Adipocyte (in vitro differentiated cells): ENCODE measurements at regions not wholly inside any gene's neighbourhood (a gene's known extent, or its start where the extent isn't known, plus 50 kb on each side); places are given as distances from the start of the nearest gene placed in this dataset.
"Not testable (repeated sequence)": the region's sequence is repeated elsewhere in the genome, so short reads cannot be mapped to it uniquely, and the experiment has no call there.

ENCODE experiments used
- DNase-seq: peaks from one replicate; pipeline ENCODE4 v3.0.0-alpha.2; 2015; ENCODE audit warnings: low read depth
- H3K27me3 ChIP-seq: replicated peaks from 2 replicates; pipeline ENCODE4 v1.7.0; 2013; ENCODE audit warnings: mild to moderate bottlenecking, low read length, moderate library complexity; ENCODE audit not compliant: control insufficient read depth, insufficient read depth
- H3K36me3 ChIP-seq: 2 replicates; pipeline ENCODE4 v1.7.0; 2013; ENCODE audit warnings: low read length, mild to moderate bottlenecking, moderate library complexity; ENCODE audit not compliant: control insufficient read depth, insufficient read depth, severe bottlenecking
- H3K4me1 ChIP-seq: 2 replicates; pipeline ENCODE4 v1.7.0; 2013; ENCODE audit warnings: mild to moderate bottlenecking, low read length, moderate library complexity; ENCODE audit not compliant: control insufficient read depth, insufficient read depth
- H3K4me3 ChIP-seq: 2 replicates; pipeline ENCODE4 v1.7.0; 2013; ENCODE audit warnings: mild to moderate bottlenecking, low read length, moderate library complexity
- H3K9ac ChIP-seq: 2 replicates; pipeline ENCODE4 v1.7.0; 2013; ENCODE audit warnings: mild to moderate bottlenecking, low read length, moderate library complexity
- H3K9me3 ChIP-seq: 2 replicates; pipeline ENCODE4 v1.7.0; 2013; ENCODE audit warnings: mild to moderate bottlenecking, low read length, moderate library complexity; ENCODE audit not compliant: control insufficient read depth

GRCh38 chr22:22125028-22125578 lies 119.5 kb upstream of the VPREB1 start:
- H3K9me3 ChIP-seq = no peaks in the 10 kb centered on the region
- no peak overlapping the region for H3K4me3 ChIP-seq
- no peak overlapping the region for H3K9ac ChIP-seq
- H3K27me3 ChIP-seq = peaks cover 20% of the 10 kb centered on the region
- H3K36me3 ChIP-seq = no peaks in the 10 kb centered on the region
- H3K4me1 ChIP-seq = no peaks in the 10 kb centered on the region
- no peak for DNase-seq

GRCh38 chr22:22124374-22124773 lies 120.2 kb upstream of the VPREB1 start:
- H3K9me3 ChIP-seq = no peaks in the 10 kb centered on the region
- no peaks in the 10 kb centered on the region for H3K4me1 ChIP-seq
- H3K27me3 ChIP-seq = peaks cover 20% of the 10 kb centered on the region
- DNase-seq = no peak
- no peak overlapping the region for H3K9ac ChIP-seq
- no peaks in the 10 kb centered on the region for H3K36me3 ChIP-seq
- no peak overlapping the region for H3K4me3 ChIP-seq

GRCh38 chr22:22123960-22124278 lies 120.7 kb upstream of the VPREB1 start:
- H3K4me3 ChIP-seq = no peak overlapping the region
- no peak for DNase-seq
- peaks cover 20% of the 10 kb centered on the region for H3K27me3 ChIP-seq
- no peaks in the 10 kb centered on the region for H3K36me3 ChIP-seq
- H3K9me3 ChIP-seq = no peaks in the 10 kb centered on the region
- no peak overlapping the region for H3K9ac ChIP-seq
- no peaks in the 10 kb centered on the region for H3K4me1 ChIP-seq

- Histone ChIP-seq H3K4me3 (no peak overlapping the region), H3K4me1 (no peaks in the 10 kb centered on the region), H3K9ac (no peak overlapping the region), H3K36me3 (no peaks in the 10 kb centered on the region), H3K27me3 (peaks cover 20% of the 10 kb centered on the region), H3K9me3 (no peaks in the 10 kb centered on the region)
- DNase-seq = no peak
These were observed 121.2 kb upstream of the VPREB1 start for GRCh38 chr22:22123118-22123959.

DNA sequence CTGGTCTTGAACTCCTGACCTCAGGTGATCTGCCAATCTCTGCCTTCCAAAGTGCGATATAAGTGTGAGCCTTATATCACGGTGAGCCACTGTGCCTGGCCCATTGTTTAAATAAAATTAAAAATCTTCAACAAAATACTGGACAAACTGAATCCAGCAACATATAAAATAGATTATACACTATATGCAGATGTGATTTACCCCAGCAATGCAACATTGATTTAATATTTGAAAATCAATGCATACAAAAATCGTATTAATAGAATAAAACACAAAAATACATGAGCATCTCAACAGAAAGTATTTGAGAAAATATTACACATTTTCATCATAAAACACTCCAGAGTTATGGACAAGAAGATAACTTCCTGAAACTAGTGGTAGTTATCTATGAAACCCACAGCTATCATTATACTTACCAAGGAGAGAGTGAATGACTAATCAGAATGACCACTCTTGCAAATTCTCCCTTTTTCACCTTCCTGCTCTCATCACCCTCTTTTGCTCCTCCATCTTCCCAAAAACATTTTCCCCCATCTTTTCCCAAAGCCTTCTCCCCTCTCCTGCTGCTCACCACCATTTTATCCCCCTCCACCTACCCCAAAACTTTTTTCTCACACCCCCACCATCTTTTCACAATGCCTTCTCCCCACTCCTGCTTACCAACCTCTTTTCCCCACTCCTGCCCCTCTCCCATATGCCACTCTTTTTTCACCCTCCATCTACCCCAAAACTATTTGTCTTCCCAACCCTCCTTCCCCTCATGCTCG lies 122.1 kb upstream of the VPREB1 start:
- peaks cover 20% of the 10 kb centered on the region for H3K27me3 ChIP-seq
- no peak overlapping the region for H3K4me3 ChIP-seq
- no peak overlapping the region for H3K9ac ChIP-seq
- H3K36me3 ChIP-seq = no peaks in the 10 kb centered on the region
- no peaks in the 10 kb centered on the region for H3K9me3 ChIP-seq
- no peaks in the 10 kb centered on the region for H3K4me1 ChIP-seq
- DNase-seq = no peak

- no peak overlapping the region for H3K9ac ChIP-seq
- H3K27me3 ChIP-seq = peaks cover 20% of the 10 kb centered on the region
- no peaks in the 10 kb centered on the region for H3K9me3 ChIP-seq
- H3K4me1 ChIP-seq = no peaks in the 10 kb centered on the region
- no peak for DNase-seq
- no peaks in the 10 kb centered on the region for H3K36me3 ChIP-seq
- no peak overlapping the region for H3K4me3 ChIP-seq
These were observed 123.1 kb upstream of the VPREB1 start for GRCh38 chr22:22121445-22121844.

DNA sequence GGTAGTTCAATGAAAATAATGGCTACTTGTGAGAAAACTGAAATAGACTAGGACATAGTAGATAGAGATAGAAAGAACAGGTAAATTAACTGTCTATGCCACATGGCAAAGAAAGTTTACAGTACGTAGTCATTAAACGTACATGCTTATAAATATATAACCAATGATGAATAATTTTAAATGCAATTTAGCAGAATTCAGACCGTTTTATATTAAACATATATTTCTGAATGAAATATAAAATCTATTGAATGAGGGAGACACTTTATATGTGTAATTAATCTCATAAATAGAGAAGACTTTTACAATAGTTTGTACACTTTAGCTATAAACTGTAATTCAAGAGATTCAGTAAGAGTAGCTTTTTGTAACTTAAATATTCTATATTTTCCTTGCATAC lies 124.4 kb upstream of the VPREB1 start:
- peaks cover 7% of the 10 kb centered on the region for H3K27me3 ChIP-seq
- H3K36me3 ChIP-seq = no peaks in the 10 kb centered on the region
- no peak overlapping the region for H3K9ac ChIP-seq

GRCh38 chr22:22118987-22119386 lies 125.6 kb upstream of the VPREB1 start:
- Histone ChIP-seq H3K9me3 (no peaks in the 10 kb centered on the region), H3K9ac (no peak overlapping the region), H3K4me3 (no peak overlapping the region), H3K27me3 (peaks cover 6% of the 10 kb centered on the region), H3K36me3 (no peaks in the 10 kb centered on the region), H3K4me1 (no peaks in the 10 kb centered on the region)
- no peak for DNase-seq

More for the DNA sequence above, 124.4 kb upstream of the VPREB1 start:
- H3K4me1 ChIP-seq = no peaks in the 10 kb centered on the region
- H3K9me3 ChIP-seq = no peaks in the 10 kb centered on the region
- no peak for DNase-seq
- H3K4me3 ChIP-seq = no peak overlapping the region

GRCh38 chr22:22117864-22118544 lies 126.6 kb upstream of the VPREB1 start:
- H3K4me1 ChIP-seq, DNase-seq, H3K9ac ChIP-seq, H3K9me3 ChIP-seq, H3K27me3 ChIP-seq, H3K4me3 ChIP-seq, H3K36me3 ChIP-seq: not testable (repeated sequence)

- not testable (repeated sequence) for H3K9me3 ChIP-seq, H3K9ac ChIP-seq, H3K27me3 ChIP-seq, H3K4me3 ChIP-seq, H3K36me3 ChIP-seq, DNase-seq, H3K4me1 ChIP-seq
These were observed 127.4 kb upstream of the VPREB1 start for GRCh38 chr22:22116997-22117770.
